HepG2 (cell line): ENCODE measurements at regions not wholly inside any gene's neighbourhood (a gene's known extent, or its start where the extent isn't known, plus 50 kb on each side); places are given as distances from the start of the nearest gene placed in this dataset.

ENCODE experiments used
- GLI4 ChIP-seq: sonication (generic); formaldehyde crosslinking; IDR thresholded peaks from 2 replicates; pipeline ENCODE4 v1.5.1; 2020; ENCODE audit warnings: missing genetic modification reagents, mild to moderate bottlenecking, moderate library complexity, borderline replicate concordance
- HDAC2 ChIP-seq: sonication (generic); formaldehyde crosslinking; IDR thresholded peaks from 2 replicates; pipeline ENCODE4 v1.4.0; 2020; ENCODE audit warnings: missing genetic modification reagents
- KDM5B ChIP-seq: sonication (generic); formaldehyde crosslinking; IDR thresholded peaks from 2 replicates; pipeline ENCODE4 v1.4.0; 2020; ENCODE audit warnings: missing genetic modification reagents, mild to moderate bottlenecking, borderline replicate concordance
- MAFF ChIP-seq: IDR thresholded peaks from 2 replicates; pipeline ENCODE4 v1.6.1; 2011; ENCODE audit warnings: low read depth, low read length, improper control_type of control experiment
- MEIS2 ChIP-seq: sonication (generic); formaldehyde crosslinking; IDR thresholded peaks from 2 replicates; pipeline ENCODE4 v1.9.0; 2021; ENCODE audit warnings: mild to moderate bottlenecking, missing genetic modification reagents
- MXI1 ChIP-seq: IDR thresholded peaks from 3 replicates; pipeline ENCODE4 v1.6.1; 2012; ENCODE audit warnings: low read depth, low read length, inconsistent platforms, borderline replicate concordance
- PHB2 ChIP-seq: fragments of 450-650 bp; IDR thresholded peaks from 2 replicates; pipeline ENCODE4 v1.6.1; 2018; ENCODE audit not compliant: partially characterized antibody
- PHF8 ChIP-seq: sonication (generic); formaldehyde crosslinking; IDR thresholded peaks from 2 replicates; pipeline ENCODE4 v1.5.0; 2020; ENCODE audit warnings: missing genetic modification reagents
- PLRG1 ChIP-seq: fragments of 450-650 bp; conservative IDR thresholded peaks from 2 replicates; pipeline ENCODE4 v1.6.1; 2016
- RAD51 ChIP-seq: fragments of 450-650 bp; IDR thresholded peaks from 2 replicates; pipeline ENCODE4 v1.6.1; 2016; ENCODE audit warnings: borderline replicate concordance
- SMAD1 ChIP-seq: sonication (generic); formaldehyde crosslinking; IDR thresholded peaks from 2 replicates; pipeline ENCODE4 v1.4.0; 2020; ENCODE audit warnings: missing genetic modification reagents, low read depth, mild to moderate bottlenecking, borderline replicate concordance
- TARDBP ChIP-seq: sonication (generic); formaldehyde crosslinking; IDR thresholded peaks from 2 replicates; pipeline ENCODE4 v1.8.0; 2022; ENCODE audit warnings: mild to moderate bottlenecking, missing genetic modification reagents
- ZNF30 ChIP-seq: sonication (generic); formaldehyde crosslinking; IDR thresholded peaks from 2 replicates; pipeline ENCODE4 v1.5.0; 2020; ENCODE audit warnings: mild to moderate bottlenecking, missing genetic modification reagents
- ZNF333 ChIP-seq: sonication (generic); formaldehyde crosslinking; IDR thresholded peaks from 2 replicates; pipeline ENCODE4 v1.4.0; 2020; ENCODE audit warnings: mild to moderate bottlenecking, missing genetic modification reagents, borderline replicate concordance
- ZNF33A ChIP-seq: sonication (generic); formaldehyde crosslinking; IDR thresholded peaks from 2 replicates; pipeline ENCODE4 v1.5.1; 2020; ENCODE audit warnings: missing genetic modification reagents, mild to moderate bottlenecking, moderate library complexity, borderline replicate concordance
- ZSCAN20 ChIP-seq: sonication (generic); formaldehyde crosslinking; IDR thresholded peaks from 2 replicates; pipeline ENCODE4 v1.4.0; 2020; ENCODE audit warnings: missing genetic modification reagents, mild to moderate bottlenecking, borderline replicate concordance
- TF ChIP-seq, protein P1 (sequence below): IDR thresholded peaks from 2 replicates; pipeline ENCODE4 v1.6.1; 2016; ENCODE audit warnings: low read depth
- TF ChIP-seq, protein P2 (sequence below): sonication (generic); formaldehyde crosslinking; IDR thresholded peaks from 2 replicates; pipeline ENCODE4 v1.8.0; 2022; ENCODE audit warnings: mild to moderate bottlenecking, missing genetic modification reagents, borderline replicate concordance
- TF ChIP-seq, protein P3 (sequence below): sonication (generic); formaldehyde crosslinking; IDR thresholded peaks from 2 replicates; pipeline ENCODE4 v1.4.0; 2020; ENCODE audit warnings: missing genetic modification reagents
- TF ChIP-seq, protein P4 (sequence below): sonication (generic); formaldehyde crosslinking; IDR thresholded peaks from 2 replicates; pipeline ENCODE4 v1.4.0; 2020; ENCODE audit warnings: missing genetic modification reagents, low read depth, mild to moderate bottlenecking, borderline replicate concordance

DNA sequence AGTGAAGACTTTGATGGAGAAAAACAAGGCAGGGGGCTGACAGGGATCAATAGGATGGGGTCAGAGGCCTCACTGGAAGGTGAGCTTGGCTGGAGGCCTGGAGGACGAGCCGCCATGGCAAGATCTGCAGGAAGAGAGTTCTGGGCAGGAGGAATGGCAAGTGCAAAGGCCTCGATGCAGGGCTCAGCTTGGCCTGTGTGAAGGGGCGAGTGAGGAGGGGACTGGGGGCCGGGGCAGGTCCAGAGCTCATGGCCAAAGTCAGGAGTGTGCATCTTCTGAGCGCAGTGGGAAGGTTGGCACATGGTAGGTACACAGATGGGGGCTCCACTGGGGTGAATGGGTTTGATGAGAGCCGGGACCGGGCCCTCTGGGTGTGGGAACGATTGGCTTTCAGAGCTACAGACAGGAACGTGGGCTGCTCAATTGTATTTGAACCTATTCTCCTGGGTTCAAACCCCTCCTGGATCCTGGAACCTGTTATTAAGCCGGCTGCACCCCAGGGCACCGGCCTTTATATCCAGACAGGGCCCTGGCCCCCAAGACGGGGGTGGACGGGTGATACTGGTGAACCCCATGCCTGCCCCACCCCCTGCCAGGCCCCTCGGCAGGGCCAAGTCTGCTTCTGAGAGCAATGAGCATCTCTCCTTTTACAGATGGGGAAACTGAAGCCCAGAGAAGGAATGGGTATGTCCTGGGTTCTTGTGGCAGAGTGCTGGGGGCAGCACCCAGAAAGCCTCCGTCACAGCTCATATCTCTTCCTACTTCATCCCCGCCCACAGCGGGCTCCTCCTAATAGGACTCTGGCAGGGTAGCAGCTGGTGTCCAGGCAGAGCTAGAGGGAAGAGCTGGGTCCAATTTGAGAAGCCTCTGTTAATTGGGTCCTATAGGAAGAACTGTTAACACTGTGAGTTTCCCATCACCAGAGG, 106.1 kb downstream of the CEBPB start (continued):
- TF ChIP-seq HDAC2 (CRISPR knock-in tag) (peak; percentile 20; the same call in 1 of the 2 replicates), MXI1 (0 out of 3 replicates have a peak, but pooled peaks have one; percentile 21), ZSCAN20 (CRISPR knock-in tag) (no peak), ZNF33A (CRISPR knock-in tag) (no peak), ZNF30 (no peak), RAD51 (no peak), ZNF333 (CRISPR knock-in tag) (0 out of 2 replicates have a peak, but pooled peaks have one; percentile 13), SMAD1 (no peak), KDM5B (CRISPR knock-in tag) (no peak), PHB2 (no peak), PHF8 (CRISPR knock-in tag) (no peak), TARDBP (no peak; the same call in 1 of the 2 replicates), MAFF (no peak), MEIS2 (CRISPR knock-in tag) (no peak), GLI4 (no peak), PLRG1 (no peak)
- TF ChIP-seq, protein P1, sequence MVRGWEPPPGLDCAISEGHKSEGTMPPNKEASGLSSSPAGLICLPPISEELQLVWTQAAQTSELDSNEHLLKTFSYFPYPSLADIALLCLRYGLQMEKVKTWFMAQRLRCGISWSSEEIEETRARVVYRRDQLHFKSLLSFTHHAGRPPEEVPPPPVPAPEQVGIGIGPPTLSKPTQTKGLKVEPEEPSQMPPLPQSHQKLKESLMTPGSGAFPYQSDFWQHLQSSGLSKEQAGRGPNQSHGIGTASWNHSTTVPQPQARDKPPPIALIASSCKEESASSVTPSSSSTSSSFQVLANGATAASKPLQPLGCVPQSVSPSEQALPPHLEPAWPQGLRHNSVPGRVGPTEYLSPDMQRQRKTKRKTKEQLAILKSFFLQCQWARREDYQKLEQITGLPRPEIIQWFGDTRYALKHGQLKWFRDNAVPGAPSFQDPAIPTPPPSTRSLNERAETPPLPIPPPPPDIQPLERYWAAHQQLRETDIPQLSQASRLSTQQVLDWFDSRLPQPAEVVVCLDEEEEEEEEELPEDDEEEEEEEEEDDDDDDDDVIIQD: no peak
- TF ChIP-seq, protein P2, sequence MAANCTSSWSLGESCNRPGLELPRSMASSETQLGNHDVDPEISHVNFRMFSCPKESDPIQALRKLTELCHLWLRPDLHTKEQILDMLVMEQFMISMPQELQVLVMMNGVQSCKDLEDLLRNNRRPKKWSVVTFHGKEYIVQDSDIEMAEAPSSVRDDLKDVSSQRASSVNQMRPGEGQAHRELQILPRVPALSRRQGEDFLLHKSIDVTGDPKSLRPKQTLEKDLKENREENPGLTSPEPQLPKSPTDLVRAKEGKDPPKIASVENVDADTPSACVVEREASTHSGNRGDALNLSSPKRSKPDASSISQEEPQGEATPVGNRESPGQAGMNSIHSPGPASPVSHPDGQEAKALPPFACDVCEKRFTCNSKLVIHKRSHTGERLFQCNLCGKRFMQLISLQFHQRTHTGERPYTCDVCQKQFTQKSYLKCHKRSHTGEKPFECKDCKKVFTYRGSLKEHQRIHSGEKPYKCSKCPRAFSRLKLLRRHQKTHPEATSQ (CRISPR knock-in tag): no peak
- TF ChIP-seq, protein P3, sequence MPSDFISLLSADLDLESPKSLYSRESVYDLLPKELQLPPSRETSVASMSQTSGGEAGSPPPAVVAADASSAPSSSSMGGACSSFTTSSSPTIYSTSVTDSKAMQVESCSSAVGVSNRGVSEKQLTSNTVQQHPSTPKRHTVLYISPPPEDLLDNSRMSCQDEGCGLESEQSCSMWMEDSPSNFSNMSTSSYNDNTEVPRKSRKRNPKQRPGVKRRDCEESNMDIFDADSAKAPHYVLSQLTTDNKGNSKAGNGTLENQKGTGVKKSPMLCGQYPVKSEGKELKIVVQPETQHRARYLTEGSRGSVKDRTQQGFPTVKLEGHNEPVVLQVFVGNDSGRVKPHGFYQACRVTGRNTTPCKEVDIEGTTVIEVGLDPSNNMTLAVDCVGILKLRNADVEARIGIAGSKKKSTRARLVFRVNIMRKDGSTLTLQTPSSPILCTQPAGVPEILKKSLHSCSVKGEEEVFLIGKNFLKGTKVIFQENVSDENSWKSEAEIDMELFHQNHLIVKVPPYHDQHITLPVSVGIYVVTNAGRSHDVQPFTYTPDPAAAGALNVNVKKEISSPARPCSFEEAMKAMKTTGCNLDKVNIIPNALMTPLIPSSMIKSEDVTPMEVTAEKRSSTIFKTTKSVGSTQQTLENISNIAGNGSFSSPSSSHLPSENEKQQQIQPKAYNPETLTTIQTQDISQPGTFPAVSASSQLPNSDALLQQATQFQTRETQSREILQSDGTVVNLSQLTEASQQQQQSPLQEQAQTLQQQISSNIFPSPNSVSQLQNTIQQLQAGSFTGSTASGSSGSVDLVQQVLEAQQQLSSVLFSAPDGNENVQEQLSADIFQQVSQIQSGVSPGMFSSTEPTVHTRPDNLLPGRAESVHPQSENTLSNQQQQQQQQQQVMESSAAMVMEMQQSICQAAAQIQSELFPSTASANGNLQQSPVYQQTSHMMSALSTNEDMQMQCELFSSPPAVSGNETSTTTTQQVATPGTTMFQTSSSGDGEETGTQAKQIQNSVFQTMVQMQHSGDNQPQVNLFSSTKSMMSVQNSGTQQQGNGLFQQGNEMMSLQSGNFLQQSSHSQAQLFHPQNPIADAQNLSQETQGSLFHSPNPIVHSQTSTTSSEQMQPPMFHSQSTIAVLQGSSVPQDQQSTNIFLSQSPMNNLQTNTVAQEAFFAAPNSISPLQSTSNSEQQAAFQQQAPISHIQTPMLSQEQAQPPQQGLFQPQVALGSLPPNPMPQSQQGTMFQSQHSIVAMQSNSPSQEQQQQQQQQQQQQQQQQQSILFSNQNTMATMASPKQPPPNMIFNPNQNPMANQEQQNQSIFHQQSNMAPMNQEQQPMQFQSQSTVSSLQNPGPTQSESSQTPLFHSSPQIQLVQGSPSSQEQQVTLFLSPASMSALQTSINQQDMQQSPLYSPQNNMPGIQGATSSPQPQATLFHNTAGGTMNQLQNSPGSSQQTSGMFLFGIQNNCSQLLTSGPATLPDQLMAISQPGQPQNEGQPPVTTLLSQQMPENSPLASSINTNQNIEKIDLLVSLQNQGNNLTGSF: no peak
- TF ChIP-seq, protein P4, sequence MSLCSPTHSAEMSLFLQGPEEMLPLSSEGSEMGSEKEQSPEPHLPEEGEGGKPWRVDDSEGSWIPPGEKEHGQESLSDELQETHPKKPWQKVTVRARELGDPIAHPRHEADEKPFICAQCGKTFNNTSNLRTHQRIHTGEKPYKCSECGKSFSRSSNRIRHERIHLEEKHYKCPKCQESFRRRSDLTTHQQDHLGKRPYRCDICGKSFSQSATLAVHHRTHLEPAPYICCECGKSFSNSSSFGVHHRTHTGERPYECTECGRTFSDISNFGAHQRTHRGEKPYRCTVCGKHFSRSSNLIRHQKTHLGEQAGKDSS (CRISPR knock-in tag): no peak
